ENCODE measurements at regions not wholly inside any gene's neighbourhood (a gene's known extent, or its start where the extent isn't known, plus 50 kb on each side); places are given as distances from the start of the nearest gene placed in this dataset.

GRCh38 chr1:233730809-233731208, 116.9 kb downstream of the KCNK1 start:
- no peak overlapping the region for H3K4me3 Mint-ChIP-seq

GRCh38 chr1:233732206-233732605, 118.3 kb downstream of the KCNK1 start:
- Mint-ChIP-seq H3K27ac (no peak overlapping the region), H3K36me3 (no peaks in the 10 kb centered on the region), H3K9me3 (no peaks in the 10 kb centered on the region), H3K27me3 (no peaks in the 10 kb centered on the region), H3K4me3 (no peak overlapping the region), H3K4me1 (ENCODE audit: unreplicated experiment) (peaks cover 3% of the 10 kb centered on the region)
- no peak for TF ChIP-seq CTCF (conservative IDR thresholded peaks at IDR 0.05)
- no peak for DNase-seq (ENCODE audit: extremely low spot score, unreplicated experiment)

More at GRCh38 chr1:233730809-233731208, 116.9 kb downstream of the KCNK1 start:
- H3K4me1 Mint-ChIP-seq (ENCODE audit: unreplicated experiment), result peaks cover 3% of the 10 kb centered on the region
- TF ChIP-seq CTCF (conservative IDR thresholded peaks at IDR 0.05), result peak; percentile 31
- no peak overlapping the region for H3K27ac Mint-ChIP-seq
- no peak for DNase-seq (ENCODE audit: extremely low spot score, unreplicated experiment)
- H3K27me3 Mint-ChIP-seq, result no peaks in the 10 kb centered on the region
- no peaks in the 10 kb centered on the region for H3K36me3 Mint-ChIP-seq
- no peaks in the 10 kb centered on the region for H3K9me3 Mint-ChIP-seq

- H3K27ac Mint-ChIP-seq, result no peak overlapping the region
- no peak for DNase-seq (ENCODE audit: extremely low spot score, unreplicated experiment)
- no peaks in the 10 kb centered on the region for H3K27me3 Mint-ChIP-seq
- peaks cover 3% of the 10 kb centered on the region for H3K4me1 Mint-ChIP-seq (ENCODE audit: unreplicated experiment)
- no peak for TF ChIP-seq CTCF (conservative IDR thresholded peaks at IDR 0.05)
- no peaks in the 10 kb centered on the region for H3K36me3 Mint-ChIP-seq
- H3K4me3 Mint-ChIP-seq, result no peak overlapping the region
- no peaks in the 10 kb centered on the region for H3K9me3 Mint-ChIP-seq
Measured at GRCh38 chr1:233734456-233734855, 120.5 kb downstream of the KCNK1 start.

GRCh38 chr1:233735331-233735730, 121.4 kb downstream of the KCNK1 start:
- no peaks in the 10 kb centered on the region for H3K36me3 Mint-ChIP-seq
- DNase-seq (ENCODE audit: extremely low spot score, unreplicated experiment), result no peak
- H3K9me3 Mint-ChIP-seq, result no peaks in the 10 kb centered on the region
- H3K27ac Mint-ChIP-seq, result no peak overlapping the region
- TF ChIP-seq CTCF (conservative IDR thresholded peaks at IDR 0.05), result no peak
- peaks cover 3% of the 10 kb centered on the region for H3K4me1 Mint-ChIP-seq (ENCODE audit: unreplicated experiment)
- H3K4me3 Mint-ChIP-seq, result no peak overlapping the region
- H3K27me3 Mint-ChIP-seq, result no peaks in the 10 kb centered on the region

- DNase-seq (ENCODE audit: extremely low spot score, unreplicated experiment), result no peak
- no peaks in the 10 kb centered on the region for H3K9me3 Mint-ChIP-seq
- H3K4me1 Mint-ChIP-seq (ENCODE audit: unreplicated experiment), result peaks cover 3% of the 10 kb centered on the region
- no peaks in the 10 kb centered on the region for H3K36me3 Mint-ChIP-seq
- no peak overlapping the region for H3K4me3 Mint-ChIP-seq
- no peak overlapping the region for H3K27ac Mint-ChIP-seq
- TF ChIP-seq CTCF (conservative IDR thresholded peaks at IDR 0.05), result no peak
- H3K27me3 Mint-ChIP-seq, result no peaks in the 10 kb centered on the region
Measured at GRCh38 chr1:233735847-233736246, 121.9 kb downstream of the KCNK1 start.

GRCh38 chr1:233737341-233737740, 123.4 kb downstream of the KCNK1 start:
- no peak for TF ChIP-seq CTCF (conservative IDR thresholded peaks at IDR 0.05)
- no peaks in the 10 kb centered on the region for H3K9me3 Mint-ChIP-seq
- H3K4me1 Mint-ChIP-seq (ENCODE audit: unreplicated experiment), result peaks cover under 1% of the 10 kb centered on the region
- no peaks in the 10 kb centered on the region for H3K27me3 Mint-ChIP-seq
- no peak overlapping the region for H3K4me3 Mint-ChIP-seq
- no peak overlapping the region for H3K27ac Mint-ChIP-seq
- no peaks in the 10 kb centered on the region for H3K36me3 Mint-ChIP-seq
- no peak for DNase-seq (ENCODE audit: extremely low spot score, unreplicated experiment)

Data from type B pancreatic cell (in vitro differentiated cells).